ENCODE measurements at regions not wholly inside any gene's neighbourhood (a gene's known extent, or its start where the extent isn't known, plus 50 kb on each side); places are given as distances from the start of the nearest gene placed in this dataset.

DNA sequence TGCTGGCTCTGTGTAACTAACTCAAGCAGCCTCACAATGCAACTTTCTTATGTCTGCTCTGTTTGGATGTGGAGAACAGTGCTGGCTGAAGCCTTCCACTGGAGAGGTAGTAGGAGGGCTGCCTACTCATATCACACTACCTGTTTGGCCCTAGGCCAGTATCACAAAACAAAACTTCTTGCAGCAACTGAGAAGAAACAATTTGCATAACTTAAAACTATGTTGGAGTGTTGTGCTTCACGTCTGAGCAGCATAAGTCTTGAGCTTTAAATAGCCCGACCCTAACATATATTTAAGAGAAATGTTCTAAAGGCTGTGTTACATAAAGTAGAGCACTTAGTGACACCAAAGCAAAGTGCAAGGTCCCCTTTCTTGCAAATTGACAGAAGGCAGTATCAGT is 204.9 kb upstream of the ACVR2A start:
- intact Hi-C loops (cut with micrococcal nuclease): no loop called here
- no peak for DNase-seq (ENCODE audit: unreplicated experiment)
- no peak overlapping the region for H3K4me3 Mint-ChIP-seq (ENCODE audit: unreplicated experiment)
- no peaks in the 10 kb centered on the region for H3K27me3 Mint-ChIP-seq (ENCODE audit: insufficient read depth, unreplicated experiment)
- H3K9me3 Mint-ChIP-seq (ENCODE audit: unreplicated experiment): no peaks in the 10 kb centered on the region
- TF ChIP-seq, protein P1, sequence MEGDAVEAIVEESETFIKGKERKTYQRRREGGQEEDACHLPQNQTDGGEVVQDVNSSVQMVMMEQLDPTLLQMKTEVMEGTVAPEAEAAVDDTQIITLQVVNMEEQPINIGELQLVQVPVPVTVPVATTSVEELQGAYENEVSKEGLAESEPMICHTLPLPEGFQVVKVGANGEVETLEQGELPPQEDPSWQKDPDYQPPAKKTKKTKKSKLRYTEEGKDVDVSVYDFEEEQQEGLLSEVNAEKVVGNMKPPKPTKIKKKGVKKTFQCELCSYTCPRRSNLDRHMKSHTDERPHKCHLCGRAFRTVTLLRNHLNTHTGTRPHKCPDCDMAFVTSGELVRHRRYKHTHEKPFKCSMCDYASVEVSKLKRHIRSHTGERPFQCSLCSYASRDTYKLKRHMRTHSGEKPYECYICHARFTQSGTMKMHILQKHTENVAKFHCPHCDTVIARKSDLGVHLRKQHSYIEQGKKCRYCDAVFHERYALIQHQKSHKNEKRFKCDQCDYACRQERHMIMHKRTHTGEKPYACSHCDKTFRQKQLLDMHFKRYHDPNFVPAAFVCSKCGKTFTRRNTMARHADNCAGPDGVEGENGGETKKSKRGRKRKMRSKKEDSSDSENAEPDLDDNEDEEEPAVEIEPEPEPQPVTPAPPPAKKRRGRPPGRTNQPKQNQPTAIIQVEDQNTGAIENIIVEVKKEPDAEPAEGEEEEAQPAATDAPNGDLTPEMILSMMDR (IDR thresholded peaks at IDR 0.05; ENCODE audit: unreplicated experiment): no peak
- no TSS peak for BruUV-seq (replicated peaks)
- ChIA-PET POLR2A (no interaction called here), CTCF (interaction anchor here (0.5 kb wide), 1 partner anchor 114 kb away, joined by 3 read pairs; no protein-coding TSS in a partner anchor)
- H3K27ac Mint-ChIP-seq (ENCODE audit: low read depth, unreplicated experiment): no peak overlapping the region
- no peaks in the 10 kb centered on the region for H3K36me3 Mint-ChIP-seq (ENCODE audit: insufficient read depth, unreplicated experiment)
- peaks cover 13% of the 10 kb centered on the region for H3K4me1 Mint-ChIP-seq (ENCODE audit: insufficient read depth, unreplicated experiment)

DNA sequence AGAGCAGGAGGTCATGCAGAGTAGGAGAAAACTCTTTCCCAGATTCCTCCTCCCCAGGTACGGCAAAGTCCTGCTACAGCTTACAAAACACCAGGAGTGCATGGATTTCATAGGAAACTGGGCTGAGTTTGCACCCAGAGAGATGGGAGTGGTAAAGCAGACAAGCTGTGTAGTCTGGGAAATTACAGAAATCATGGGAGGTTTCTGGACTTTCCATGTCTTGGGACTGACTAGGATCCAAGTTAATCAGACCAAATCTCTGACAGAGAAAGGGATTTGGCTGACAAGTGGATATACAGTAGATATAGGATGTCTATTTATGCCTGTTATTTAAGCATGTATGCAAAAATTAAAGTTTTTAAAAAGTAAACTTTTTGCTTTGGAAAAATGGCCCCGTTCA is 205.4 kb upstream of the ACVR2A start:
- CTCF ChIA-PET: interaction anchor here (0.5 kb wide), 1 partner anchor 113 kb away, joined by 3 read pairs; no protein-coding TSS in a partner anchor
- Mint-ChIP-seq H3K9me3 (ENCODE audit: unreplicated experiment) (no peaks in the 10 kb centered on the region), H3K4me3 (ENCODE audit: unreplicated experiment) (no peak overlapping the region), H3K27ac (ENCODE audit: low read depth, unreplicated experiment) (no peak overlapping the region), H3K27me3 (ENCODE audit: insufficient read depth, unreplicated experiment) (no peaks in the 10 kb centered on the region), H3K4me1 (ENCODE audit: insufficient read depth, unreplicated experiment) (peaks cover 13% of the 10 kb centered on the region), H3K36me3 (ENCODE audit: insufficient read depth, unreplicated experiment) (no peaks in the 10 kb centered on the region)
- no TSS peak for BruUV-seq (replicated peaks)
- POLR2A ChIA-PET: no interaction called here
- DNase-seq (ENCODE audit: unreplicated experiment): no peak
- intact Hi-C loops (cut with micrococcal nuclease): no loop called here
- TF ChIP-seq, protein P1 (IDR thresholded peaks at IDR 0.05; ENCODE audit: unreplicated experiment): no peak

DNA sequence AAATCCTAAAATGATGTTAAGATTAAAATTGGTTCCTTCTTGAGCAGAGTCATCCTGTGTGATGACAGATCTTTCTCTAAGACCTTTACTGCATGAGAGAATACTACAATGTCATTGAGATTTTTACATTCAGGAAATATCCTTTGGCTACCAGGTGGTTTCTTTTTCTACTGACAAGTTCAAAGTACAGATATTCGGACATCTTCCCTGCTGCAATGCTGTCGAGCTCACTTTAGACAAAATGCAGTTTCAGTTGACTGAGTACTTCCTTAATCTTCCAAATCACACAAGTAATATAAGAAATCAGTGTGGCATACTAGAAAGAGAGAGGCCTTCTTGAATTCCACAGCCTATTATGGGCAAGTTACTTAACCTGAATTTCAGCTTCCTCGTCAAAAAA is 207.9 kb upstream of the ACVR2A start:
- H3K36me3 Mint-ChIP-seq (ENCODE audit: insufficient read depth, unreplicated experiment): no peaks in the 10 kb centered on the region
- no peaks in the 10 kb centered on the region for H3K9me3 Mint-ChIP-seq (ENCODE audit: unreplicated experiment)
- DNase-seq (ENCODE audit: unreplicated experiment): no peak
- intact Hi-C loops (cut with micrococcal nuclease): no loop called here
- H3K4me1 Mint-ChIP-seq (ENCODE audit: insufficient read depth, unreplicated experiment): peaks cover 13% of the 10 kb centered on the region
- ChIA-PET CTCF (no interaction called here), POLR2A (interaction anchor here (0.7 to 1.2 kb wide), 2 partner anchors 24 to 207 kb away, joined by 3 read pairs; no protein-coding TSS in a partner anchor)
- no peaks in the 10 kb centered on the region for H3K27me3 Mint-ChIP-seq (ENCODE audit: insufficient read depth, unreplicated experiment)
- H3K4me3 Mint-ChIP-seq (ENCODE audit: unreplicated experiment): peak overlapping the region; percentile 24
- no peak overlapping the region for H3K27ac Mint-ChIP-seq (ENCODE audit: low read depth, unreplicated experiment)
- no TSS peak for BruUV-seq (replicated peaks)
- TF ChIP-seq, protein P1 (IDR thresholded peaks at IDR 0.05; ENCODE audit: unreplicated experiment): no peak

DNA sequence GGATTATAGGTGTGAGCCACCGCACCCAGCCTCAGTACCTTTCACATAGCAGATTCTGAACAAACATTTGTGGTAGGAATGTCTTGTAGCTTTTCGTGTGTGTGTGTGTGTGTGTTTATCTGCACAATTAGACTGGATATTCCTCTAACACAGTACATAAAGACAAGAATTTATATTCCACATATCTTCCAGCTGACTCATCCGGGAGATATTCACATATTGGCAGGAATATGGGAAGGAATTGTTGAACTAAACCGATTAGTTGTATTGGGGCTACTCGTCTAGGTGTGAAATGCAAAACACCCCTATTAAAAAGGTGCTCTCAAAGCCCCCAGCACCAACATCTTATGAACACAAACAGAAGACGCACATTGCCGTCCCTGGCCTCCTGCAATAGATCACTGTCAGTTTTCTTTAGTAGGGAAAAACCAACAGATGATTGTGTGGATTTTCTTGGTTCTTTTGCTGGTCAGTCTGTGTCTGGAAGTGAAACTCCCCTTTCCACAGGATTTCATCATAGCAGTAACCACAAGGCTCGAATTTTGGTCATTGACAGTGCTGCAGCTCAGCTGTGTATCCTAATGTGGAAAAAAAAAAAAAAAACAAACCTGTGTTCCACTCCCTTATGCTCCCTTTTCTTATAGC is 208.5 kb upstream of the ACVR2A start:
- Mint-ChIP-seq H3K4me1 (ENCODE audit: insufficient read depth, unreplicated experiment) (peaks cover 13% of the 10 kb centered on the region), H3K9me3 (ENCODE audit: unreplicated experiment) (no peaks in the 10 kb centered on the region), H3K4me3 (ENCODE audit: unreplicated experiment) (peak overlapping the region; percentile 24), H3K27ac (ENCODE audit: low read depth, unreplicated experiment) (no peak overlapping the region), H3K27me3 (ENCODE audit: insufficient read depth, unreplicated experiment) (no peaks in the 10 kb centered on the region), H3K36me3 (ENCODE audit: insufficient read depth, unreplicated experiment) (no peaks in the 10 kb centered on the region)
- ChIA-PET POLR2A (interaction anchor here (0.6 to 1.2 kb wide), 5 partner anchors 12 to 207 kb away, joined by 3 read pairs; no protein-coding TSS in a partner anchor), CTCF (no interaction called here)
- BruUV-seq (replicated peaks): no TSS peak
- intact Hi-C loops (cut with micrococcal nuclease): no loop called here
- peak; percentile 49 for DNase-seq (ENCODE audit: unreplicated experiment)
- TF ChIP-seq, protein P1 (IDR thresholded peaks at IDR 0.05; ENCODE audit: unreplicated experiment): no peak

All from MCF 10A (cell line).